HCT116 (cell line): ENCODE measurements at regions not wholly inside any gene's neighbourhood (a gene's known extent, or its start where the extent isn't known, plus 50 kb on each side); places are given as distances from the start of the nearest gene placed in this dataset.

ENCODE experiments used
- ATAC-seq: fragments of 200-7000 bp; cut with Tn5 transposase; 2 replicates; pipeline ENCODE4 v1.9.1; 2020; ENCODE audit warnings: mild to moderate bottlenecking, moderate library complexity
- BruUV-seq: library from RNA; stranded (reverse); fragments of 400-500 nt; replicated peaks from 2 replicates; lab custom pipeline; 2021; lab: Mats Ljungman, UMichigan
- CTCF ChIA-PET: fragments of 300-600 bp; sonication (Branson Sonifier 250); formaldehyde crosslinking; loops from one replicate; lab custom pipeline; 2021; ENCODE audit warnings: antibody characterized with exemption; lab: Charles Lee
- POLR2A ChIA-PET: fragments of 300-600, 350-600 bp; sonication (Branson Sonifier 250); formaldehyde crosslinking; loops from one replicate; lab custom pipeline; 2021; ENCODE audit warnings: antibody characterized with exemption; lab: Charles Lee
- RAD21 ChIA-PET, 2 experiments: fragments of 300-600 bp; sonication (Branson Sonifier 250); formaldehyde crosslinking; loops; one replicate each; lab custom pipeline; 2023; ENCODE audit warnings: low total read pairs in 2 of 2; ENCODE audit not compliant: uncharacterized antibody in 2 of 2, unreplicated experiment in 2 of 2, low non-redundant PET in 1 of 2; lab: Charles Lee
- DNase-seq: peaks from one replicate; pipeline ENCODE4 v3.0.0-alpha.2; 2010; ENCODE audit warnings: low read depth, low spot score
- H2AFZ ChIP-seq: fragments of 200-600 bp; shearing (Covaris generic), sonication (generic); 2 replicates; pipeline ENCODE4 v1.6.1; 2017; ENCODE audit warnings: low read depth, mixed run types, mixed read lengths, antibody characterized with exemption, low read length; ENCODE audit not compliant: poor library complexity, severe bottlenecking
- H3K27ac ChIP-seq: 2 replicates; pipeline ENCODE4 v1.5.1; 2012; ENCODE audit warnings: low read depth, low read length
- H3K27me3 ChIP-seq: fragments of 200-600 bp; sonication (generic); 2 replicates; pipeline ENCODE4 v1.6.1; 2016; ENCODE audit warnings: mixed run types, low read length, mixed read lengths; ENCODE audit not compliant: insufficient read depth
- H3K36me3 ChIP-seq, 2 experiments: fragments of 200-500 bp in 1 of 2; fragments of 200-600 bp in 1 of 2; sonication (Bioruptor generic) in 1 of 2; sonication (generic) in 1 of 2; 2 replicates each; pipeline versions ENCODE4 v1.5.1 to v1.6.1; 2014 to 2016; ENCODE audit warnings: low read length in 2 of 2, inconsistent platforms in 1 of 2, mixed read lengths in 1 of 2, mixed run types in 1 of 2; ENCODE audit not compliant: insufficient read depth in 2 of 2, control insufficient read depth in 1 of 2
- H3K4me1 ChIP-seq, 2 experiments: fragments of 200-600 bp in 1 of 2; sonication (generic) in 1 of 2; 2 replicates each; pipeline versions ENCODE4 v1.5.1 to v1.6.1; 2012 to 2017; ENCODE audit warnings: low read length in 2 of 2, inconsistent platforms in 1 of 2, mild to moderate bottlenecking in 1 of 2, mixed read lengths in 1 of 2, mixed run types in 1 of 2, moderate library complexity in 1 of 2; ENCODE audit not compliant: insufficient read depth in 2 of 2, control insufficient read depth in 1 of 2
- H3K4me2 ChIP-seq: fragments of 200-600 bp; sonication (generic); 2 replicates; pipeline ENCODE4 v1.6.1; 2017; ENCODE audit warnings: mixed run types, low read length, mixed read lengths
- H3K4me3 ChIP-seq, 2 experiments: fragments of 200-600 bp in 1 of 2; sonication (generic) in 1 of 2; replicated peaks in 1 of 2; 2 replicates each; pipeline ENCODE4 v1.5.1; 2011 to 2016; ENCODE audit warnings: low read length in 2 of 2, control low read depth in 1 of 2, low read depth in 1 of 2, mild to moderate bottlenecking in 1 of 2, mixed read lengths in 1 of 2, mixed run types in 1 of 2
- H3K79me2 ChIP-seq: fragments of 200-600 bp; sonication (generic); 2 replicates; pipeline ENCODE4 v1.6.1; 2017; ENCODE audit warnings: mild to moderate bottlenecking, mixed run types, low read length, moderate library complexity, mixed read lengths; ENCODE audit not compliant: insufficient read depth
- H3K9ac ChIP-seq: fragments of 200-600 bp; sonication (generic); 2 replicates; pipeline ENCODE4 v1.6.1; 2016; ENCODE audit warnings: low read length, mixed read lengths
- H3K9me2 ChIP-seq: fragments of 200-600 bp; sonication (generic), shearing (Covaris generic); 2 replicates; pipeline ENCODE4 v1.6.1; 2017; ENCODE audit warnings: mixed run types, mild to moderate bottlenecking, moderate library complexity; ENCODE audit not compliant: insufficient read depth
- H3K9me3 ChIP-seq, 2 experiments: fragments of 200-500 bp in 1 of 2; fragments of 200-600 bp in 1 of 2; sonication (Bioruptor generic) in 1 of 2; sonication (generic) in 1 of 2; 2 replicates each; pipeline ENCODE4 v1.6.1; 2014 to 2017; ENCODE audit warnings: low read length in 2 of 2, mixed read lengths in 2 of 2, inconsistent platforms in 1 of 2, low read depth in 1 of 2, mild to moderate bottlenecking in 1 of 2, mixed run types in 1 of 2, moderate library complexity in 1 of 2; ENCODE audit not compliant: control insufficient read depth in 1 of 2, insufficient read depth in 1 of 2
- H4K20me1 ChIP-seq: fragments of 200-600 bp; sonication (generic), shearing (Covaris generic); 2 replicates; pipeline ENCODE4 v1.6.1; 2017; ENCODE audit warnings: mixed run types, mild to moderate bottlenecking, moderate library complexity; ENCODE audit not compliant: insufficient read depth
- ATF3 ChIP-seq: IDR thresholded peaks from 2 replicates; pipeline ENCODE4 v1.6.1; 2012
- CBX3 ChIP-seq: IDR thresholded peaks from 2 replicates; pipeline ENCODE4 v1.6.1; 2012; ENCODE audit warnings: low read depth
- EGR1 ChIP-seq: IDR thresholded peaks from 2 replicates; pipeline ENCODE4 v1.6.1; 2012; ENCODE audit warnings: low read depth
- EZH2 ChIP-seq: fragments of 200-600 bp; sonication (generic); IDR thresholded peaks from 2 replicates; pipeline ENCODE4 v1.6.1; 2017; ENCODE audit warnings: antibody characterized with exemption, mixed run types
- FOSL1 ChIP-seq: IDR thresholded peaks from 2 replicates; pipeline ENCODE4 v1.6.1; 2012; ENCODE audit warnings: low read depth
- JUND ChIP-seq: IDR thresholded peaks from 2 replicates; pipeline ENCODE4 v1.6.1; 2012
- POLR2A ChIP-seq: IDR thresholded peaks from 2 replicates; pipeline ENCODE4 v1.7.0; 2011; ENCODE audit warnings: borderline replicate concordance; ENCODE audit not compliant: insufficient read depth, insufficient read length; ENCODE audit errors: extremely low read depth
- POLR2AphosphoS5 ChIP-seq: IDR thresholded peaks from 2 replicates; pipeline ENCODE4 v1.6.1; 2011; ENCODE audit warnings: mild to moderate bottlenecking, low read depth, low read length, moderate library complexity
- RAD21 ChIP-seq: IDR thresholded peaks from 2 replicates; pipeline ENCODE4 v1.6.1; 2012; ENCODE audit warnings: low read depth, mild to moderate bottlenecking
- SIN3A ChIP-seq: IDR thresholded peaks from 2 replicates; pipeline ENCODE4 v1.6.1; 2012; ENCODE audit warnings: low read depth
- SP1 ChIP-seq: IDR thresholded peaks from 2 replicates; pipeline ENCODE4 v1.6.1; 2012; ENCODE audit warnings: low read depth
- SRF ChIP-seq: IDR thresholded peaks from 2 replicates; pipeline ENCODE4 v1.6.1; 2012; ENCODE audit warnings: low read depth
- ZFX ChIP-seq: fragments of 450-650 bp; IDR thresholded peaks from 2 replicates; pipeline ENCODE4 v1.6.1; 2017
- ZNF274 ChIP-seq: fragments of 200-500 bp; sonication (Bioruptor generic); IDR thresholded peaks from 2 replicates; pipeline ENCODE4 v1.6.1; 2014; ENCODE audit warnings: mild to moderate bottlenecking, low read depth, low read length, inconsistent platforms
- intact Hi-C: fragments of 100-400 bp; cut with micrococcal nuclease; formaldehyde crosslinking; loops from 2 replicates; pipeline ENCODE4 v1.10.0; 2022

- no peak for TF ChIP-seq ZNF274
- TF ChIP-seq POLR2A: no peak
- TF ChIP-seq POLR2AphosphoS5: no peak
- TF ChIP-seq FOSL1: no peak
- no peak for TF ChIP-seq SRF
- no peak for TF ChIP-seq ZFX
- no peak for TF ChIP-seq EGR1
- TF ChIP-seq SP1: no peak
- TF ChIP-seq SIN3A: no peak
- TF ChIP-seq JUND: no peak
- no peak for TF ChIP-seq EZH2
- H3K9me2 ChIP-seq: no peaks in the 10 kb centered on the region
- CTCF ChIA-PET: no interaction called here
- RAD21 ChIA-PET: no interaction called here
- H3K4me3 ChIP-seq: no peak overlapping the region
- no peak overlapping the region for H3K9ac ChIP-seq
- no peaks in the 10 kb centered on the region for H3K36me3 ChIP-seq
- H4K20me1 ChIP-seq: no peaks in the 10 kb centered on the region; the same call in 1 of the 2 replicates
- H3K9me3 ChIP-seq: no peaks in the 10 kb centered on the region
- no TSS peak for BruUV-seq
- H3K79me2 ChIP-seq: no peaks in the 10 kb centered on the region
- H3K27ac ChIP-seq: no peak overlapping the region
- peaks cover 60% of the 10 kb centered on the region for H3K27me3 ChIP-seq
- no peak overlapping the region for H2AFZ ChIP-seq
- intact Hi-C loops: no loop called here
- H3K4me2 ChIP-seq: no peak overlapping the region
- no peaks in the 10 kb centered on the region for H3K4me1 ChIP-seq
- DNase-seq (no peak), ATAC-seq (no peak)
- POLR2A ChIA-PET: no interaction called here
Measured at GRCh38 chr12:15033029-15033428, 60.2 kb downstream of the PDE6H start.

GRCh38 chr12:15033641-15034040, 60.8 kb downstream of the PDE6H start:
- no TSS peak for BruUV-seq
- TF ChIP-seq RAD21 (no peak), SIN3A (no peak), SP1 (no peak), CBX3 (no peak), ATF3 (no peak), POLR2A (no peak), FOSL1 (no peak)
- no peak for DNase-seq
- Histone ChIP-seq H3K36me3 (no peaks in the 10 kb centered on the region), H3K4me1 (no peaks in the 10 kb centered on the region), H4K20me1 (no peaks in the 10 kb centered on the region; the same call in 1 of the 2 replicates), H3K4me2 (no peak overlapping the region), H3K79me2 (no peaks in the 10 kb centered on the region), H3K9ac (no peak overlapping the region), H3K9me3 (no peaks in the 10 kb centered on the region), H3K27ac (no peak overlapping the region), H2AFZ (no peak overlapping the region), H3K9me2 (no peaks in the 10 kb centered on the region), H3K27me3 (peaks cover 57% of the 10 kb centered on the region), H3K4me3 (no peak overlapping the region)
- no peak for ATAC-seq
- ChIA-PET CTCF (no interaction called here), RAD21 (no interaction called here), POLR2A (no interaction called here)
- intact Hi-C loops: no loop called here
